HepG2 (cell line): ENCODE measurements at regions not wholly inside any gene's neighbourhood (a gene's known extent, or its start where the extent isn't known, plus 50 kb on each side); places are given as distances from the start of the nearest gene placed in this dataset.

Source experiments
- ATAC-seq: fragments of 200-7000 bp; cut with Tn5 transposase; 3 replicates; pipeline ENCODE4 v1.9.1; 2020; ENCODE audit warnings: mild to moderate bottlenecking, moderate library complexity
- BruUV-seq: library from RNA; stranded (reverse); fragments of 400-500 nt; replicated peaks from 2 replicates; lab custom pipeline; 2021; lab: Mats Ljungman, UMichigan
- CTCF ChIA-PET: fragments of 300-600 bp; formaldehyde crosslinking; extraction: SDS; loops from one replicate; lab custom pipeline; 2021; ENCODE audit warnings: low total read pairs, inconsistent platforms, low intra/inter-chr PET ratio; lab: Yijun Ruan, JAX
- POLR2A ChIA-PET: fragments of 350-600 bp; sonication (Branson Sonifier 250); formaldehyde crosslinking; loops from one replicate; lab custom pipeline; 2020; ENCODE audit warnings: antibody characterized with exemption, inconsistent platforms; lab: Yijun Ruan, JAX
- DNase-seq: peaks from one replicate; pipeline ENCODE4 v3.0.0-alpha.2; 2015; ENCODE audit warnings: low spot score
- FAIRE-seq: peaks from 3 replicates; lab custom pipeline; 2011; peaks lifted over from hg19 to GRCh38; lab: Jason Lieb, UNC
- H2AFZ ChIP-seq: one replicate; pipeline ENCODE4 v1.6.1; 2011; ENCODE audit warnings: low read length, inconsistent platforms
- H3K27ac ChIP-seq: fragments of 300-600 bp; 3 replicates; pipeline ENCODE4 v1.8.0; 2011; ENCODE audit warnings: mixed run types, mild to moderate bottlenecking, mixed read lengths, low read length, inconsistent platforms; ENCODE audit not compliant: insufficient read depth; ENCODE audit errors: extremely low read length
- H3K27me3 ChIP-seq, 2 experiments: fragments of 200-600 bp in 1 of 2; 2 replicates in 1 of 2; 3 replicates in 1 of 2; pipeline versions ENCODE4 v1.6.0 to v1.8.0; 2011; ENCODE audit warnings: low read length in 2 of 2, mild to moderate bottlenecking in 2 of 2, moderate library complexity in 2 of 2, inconsistent platforms in 1 of 2; ENCODE audit not compliant: insufficient read depth in 2 of 2, control insufficient read depth in 1 of 2
- H3K36me3 ChIP-seq, 2 experiments: fragments of 200-600 bp in 1 of 2; replicated peaks in 1 of 2; 2 replicates in 1 of 2; 3 replicates in 1 of 2; pipeline versions ENCODE4 v1.5.1 to v1.8.0; 2011; ENCODE audit warnings: low read length in 2 of 2, inconsistent platforms in 1 of 2; ENCODE audit not compliant: insufficient read depth in 2 of 2, control insufficient read depth in 1 of 2
- H3K4me1 ChIP-seq: 2 replicates; pipeline ENCODE4 v1.5.1; 2012; ENCODE audit warnings: low read length, inconsistent platforms; ENCODE audit not compliant: insufficient read depth
- H3K4me2 ChIP-seq: 2 replicates; pipeline ENCODE4 v1.6.0; 2011; ENCODE audit warnings: low read depth, low read length, inconsistent platforms
- H3K4me3 ChIP-seq, 3 experiments: fragments of 200-600 bp in 1 of 3; sonication (generic), shearing (Covaris generic) in 1 of 3; replicated peaks in 1 of 3; 2 replicates each; pipeline ENCODE4 v1.5.1; 2011 to 2016; ENCODE audit warnings: low read length in 3 of 3, inconsistent platforms in 2 of 3, low read depth in 2 of 3, mild to moderate bottlenecking in 2 of 3, control low read depth in 1 of 3, mixed read lengths in 1 of 3; ENCODE audit not compliant: insufficient read depth in 1 of 3
- H3K79me2 ChIP-seq: one replicate; pipeline ENCODE4 v1.6.1; 2011; ENCODE audit warnings: low read length, inconsistent platforms; ENCODE audit not compliant: insufficient read depth
- H3K9ac ChIP-seq: 2 replicates; pipeline ENCODE4 v1.6.0; 2011; ENCODE audit warnings: mild to moderate bottlenecking, low read depth, low read length, inconsistent platforms; ENCODE audit not compliant: insufficient read depth
- H3K9me3 ChIP-seq: 2 replicates; pipeline ENCODE4 v1.5.1; 2012; ENCODE audit warnings: mild to moderate bottlenecking, low read length
- H4K20me1 ChIP-seq: 2 replicates; pipeline ENCODE4 v1.6.0; 2011; ENCODE audit warnings: inconsistent platforms, mild to moderate bottlenecking, low read length, moderate library complexity; ENCODE audit not compliant: insufficient read depth
- MXD4 ChIP-seq: IDR thresholded peaks from 2 replicates; pipeline ENCODE4 v1.6.1; 2016; ENCODE audit warnings: mild to moderate bottlenecking, missing biosample characterization, missing genetic modification reagents
- NONO ChIP-seq, 2 experiments: fragments of 450-650 bp in 1 of 2; sonication (generic) in 1 of 2; formaldehyde crosslinking in 1 of 2; IDR thresholded peaks in 1 of 2; conservative IDR thresholded peaks in 1 of 2; 2 replicates each; pipeline versions ENCODE4 v1.6.1 to v1.8.0; 2017 to 2022; ENCODE audit warnings: mild to moderate bottlenecking in 1 of 2, missing genetic modification reagents in 1 of 2, moderate library complexity in 1 of 2
- REL ChIP-seq: sonication (generic); formaldehyde crosslinking; conservative IDR thresholded peaks from 2 replicates; pipeline ENCODE4 v1.8.0; 2022; ENCODE audit warnings: mild to moderate bottlenecking, missing genetic modification reagents, moderate library complexity
- SKI ChIP-seq: fragments of 450-650 bp; IDR thresholded peaks from one replicate; pipeline ENCODE4 v1.6.1; 2018; ENCODE audit warnings: mild to moderate bottlenecking; ENCODE audit not compliant: partially characterized antibody
- TBP ChIP-seq: sonication (generic); formaldehyde crosslinking; IDR thresholded peaks from 2 replicates; pipeline ENCODE4 v1.5.0; 2020; ENCODE audit warnings: missing genetic modification reagents
- ZBTB7A ChIP-seq: sonication (generic); formaldehyde crosslinking; IDR thresholded peaks from 2 replicates; pipeline ENCODE4 v1.8.0; 2022; ENCODE audit warnings: mild to moderate bottlenecking, missing genetic modification reagents
- ZEB1 ChIP-seq: IDR thresholded peaks from 2 replicates; pipeline ENCODE4 v1.6.1; 2012; ENCODE audit warnings: mild to moderate bottlenecking, low read depth, inconsistent platforms; ENCODE audit not compliant: insufficient replicate concordance
- ZNF143 ChIP-seq: sonication (generic); formaldehyde crosslinking; IDR thresholded peaks from 2 replicates; pipeline ENCODE4 v1.4.0; 2020; ENCODE audit warnings: missing genetic modification reagents
- ZNF562 ChIP-seq: sonication (generic); formaldehyde crosslinking; IDR thresholded peaks from 2 replicates; pipeline ENCODE4 v1.8.0; 2022; ENCODE audit warnings: missing genetic modification reagents, borderline replicate concordance
- ZNF577 ChIP-seq: sonication (generic); formaldehyde crosslinking; IDR thresholded peaks from 2 replicates; pipeline ENCODE4 v1.4.0; 2020; ENCODE audit warnings: mild to moderate bottlenecking, low read depth, missing genetic modification reagents, borderline replicate concordance
- ZSCAN5A ChIP-seq: sonication (generic); formaldehyde crosslinking; IDR thresholded peaks from 2 replicates; pipeline ENCODE4 v1.8.0; 2022; ENCODE audit warnings: mild to moderate bottlenecking, missing genetic modification reagents, borderline replicate concordance
- WGBS: methylation state at CpG from one replicate; pipeline ENCODE4 v1.1.6; 2017; ENCODE audit warnings: low lambda C conversion rate; 5-methylcytosine and 5-hydroxymethylcytosine counted together
- in situ Hi-C: cut with HindIII; loops from 2 replicates; pipeline ENCODE4 v1.10.0; 2017; ENCODE audit warnings: low pct_unique_long_range_greater_than_20kb; ENCODE audit not compliant: extremely low pct_ligation_motif_present
- intact Hi-C: fragments of 100-400 bp; cut with micrococcal nuclease; formaldehyde crosslinking; loops from one replicate; pipeline ENCODE4 v1.10.0; 2022; ENCODE audit not compliant: unreplicated experiment
- TF ChIP-seq, protein P1 (sequence below), 2 experiments: fragments of 450-650 bp in 1 of 2; sonication (generic) in 1 of 2; formaldehyde crosslinking; IDR thresholded peaks; 2 replicates each; pipeline versions ENCODE4 v1.5.0 to v1.8.0; 2020 to 2022; ENCODE audit warnings: mild to moderate bottlenecking in 1 of 2, missing genetic modification reagents in 1 of 2

DNA sequence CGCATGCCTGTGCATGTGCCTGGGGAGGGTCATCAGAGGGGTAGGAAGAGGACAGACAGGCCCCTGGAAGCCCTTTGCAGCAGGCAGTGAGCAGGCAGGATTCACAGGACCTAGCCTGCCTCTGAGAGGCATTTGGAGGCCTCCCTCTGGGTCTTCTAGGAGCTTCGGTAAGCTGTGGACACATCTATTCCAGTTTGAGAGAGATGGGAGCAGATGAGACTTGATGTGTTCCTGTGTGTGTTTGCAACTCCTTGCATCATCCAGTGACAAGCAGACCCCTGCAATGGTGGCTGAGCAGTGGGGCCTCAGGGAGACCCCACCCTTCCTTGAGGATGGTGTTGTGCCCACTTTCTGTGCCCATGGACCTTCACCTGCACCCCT, 64.0 kb downstream of the GADD45G start:
- Histone ChIP-seq H2AFZ (no peak overlapping the region), H3K9ac (no peak overlapping the region), H3K27ac (no peak overlapping the region), H3K4me1 (peaks cover 39% of the 10 kb centered on the region)
- in situ Hi-C loops = no loop called here
- DNase-seq (no peak), FAIRE-seq (no peak)
- TF ChIP-seq ZNF562 (CRISPR knock-in tag) (no peak), ZNF577 (CRISPR knock-in tag) (no peak), SKI (no peak), ZBTB7A (CRISPR knock-in tag) (no peak), MXD4 (no peak), TBP (CRISPR knock-in tag) (no peak), NONO (IDR thresholded peaks at IDR 0.05) (no peak), NONO (CRISPR knock-in tag; conservative IDR thresholded peaks at IDR 0.05) (0 out of 2 replicates have a peak, but pooled peaks have one; percentile 31), ZNF143 (no peak), ZEB1 (no peak), ZSCAN5A (no peak), REL (CRISPR knock-in tag) (no peak)
- TF ChIP-seq, protein P1, sequence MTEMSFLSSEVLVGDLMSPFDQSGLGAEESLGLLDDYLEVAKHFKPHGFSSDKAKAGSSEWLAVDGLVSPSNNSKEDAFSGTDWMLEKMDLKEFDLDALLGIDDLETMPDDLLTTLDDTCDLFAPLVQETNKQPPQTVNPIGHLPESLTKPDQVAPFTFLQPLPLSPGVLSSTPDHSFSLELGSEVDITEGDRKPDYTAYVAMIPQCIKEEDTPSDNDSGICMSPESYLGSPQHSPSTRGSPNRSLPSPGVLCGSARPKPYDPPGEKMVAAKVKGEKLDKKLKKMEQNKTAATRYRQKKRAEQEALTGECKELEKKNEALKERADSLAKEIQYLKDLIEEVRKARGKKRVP (CRISPR knock-in tag; IDR thresholded peaks at IDR 0.05) = peak in 1 of 2 experiments; percentile 80; a peak in 2 of 4 replicates
- TF ChIP-seq, all 625 proteins: peak for 2
- Histone ChIP-seq H4K20me1 (no peaks in the 10 kb centered on the region), H3K36me3 (no peaks in the 10 kb centered on the region), H3K4me2 (no peak overlapping the region), H3K79me2 (no peaks in the 10 kb centered on the region), H3K27me3 (peaks cover 2 to 12% of the 10 kb centered on the region in 2 experiments; a peak in 3 of 5 replicates), H3K9me3 (no peaks in the 10 kb centered on the region), H3K4me3 (no peak overlapping the region)
- CTCF ChIA-PET = no interaction called here
- no CpG with 5 or more reads among the region's 2 CpGs for WGBS
- intact Hi-C loops = no loop called here
- POLR2A ChIA-PET = no interaction called here
- ATAC-seq = no peak; the same call in 2 of the 3 replicates
- no TSS peak for BruUV-seq
